WI38 (cell line): ENCODE measurements at regions not wholly inside any gene's neighbourhood (a gene's known extent, or its start where the extent isn't known, plus 50 kb on each side); places are given as distances from the start of the nearest gene placed in this dataset.

Experiments
- H3K4me3 ChIP-seq: 2 replicates; pipeline ENCODE4 v1.5.1; 2011; ENCODE audit warnings: low read depth, mild to moderate bottlenecking, control low read depth, low read length
- TF ChIP-seq, protein P1 (sequence below): IDR thresholded peaks from 2 replicates; pipeline ENCODE4 v1.5.1; 2012; ENCODE audit warnings: low read depth, mild to moderate bottlenecking, control low read depth, low read length

DNA sequence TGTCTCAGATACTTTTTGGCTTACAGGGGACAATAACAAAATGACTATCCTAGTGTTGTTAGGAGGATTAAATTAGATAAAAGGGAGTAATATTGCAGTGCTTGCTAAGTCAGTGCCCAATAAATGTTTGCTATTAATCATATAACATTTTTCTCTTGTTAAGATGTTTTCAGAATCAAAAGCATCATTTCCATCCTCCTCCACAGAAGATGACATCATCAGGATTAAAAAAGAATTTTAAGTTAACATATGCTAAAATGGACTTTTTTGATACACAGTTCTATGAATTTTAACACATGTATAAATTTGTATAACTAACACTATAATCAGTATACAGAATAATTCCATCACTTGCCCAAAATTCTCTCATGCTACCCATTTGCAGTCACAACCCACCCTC lies 492.6 kb downstream of the GRIN2A start:
- TF ChIP-seq, protein P1, sequence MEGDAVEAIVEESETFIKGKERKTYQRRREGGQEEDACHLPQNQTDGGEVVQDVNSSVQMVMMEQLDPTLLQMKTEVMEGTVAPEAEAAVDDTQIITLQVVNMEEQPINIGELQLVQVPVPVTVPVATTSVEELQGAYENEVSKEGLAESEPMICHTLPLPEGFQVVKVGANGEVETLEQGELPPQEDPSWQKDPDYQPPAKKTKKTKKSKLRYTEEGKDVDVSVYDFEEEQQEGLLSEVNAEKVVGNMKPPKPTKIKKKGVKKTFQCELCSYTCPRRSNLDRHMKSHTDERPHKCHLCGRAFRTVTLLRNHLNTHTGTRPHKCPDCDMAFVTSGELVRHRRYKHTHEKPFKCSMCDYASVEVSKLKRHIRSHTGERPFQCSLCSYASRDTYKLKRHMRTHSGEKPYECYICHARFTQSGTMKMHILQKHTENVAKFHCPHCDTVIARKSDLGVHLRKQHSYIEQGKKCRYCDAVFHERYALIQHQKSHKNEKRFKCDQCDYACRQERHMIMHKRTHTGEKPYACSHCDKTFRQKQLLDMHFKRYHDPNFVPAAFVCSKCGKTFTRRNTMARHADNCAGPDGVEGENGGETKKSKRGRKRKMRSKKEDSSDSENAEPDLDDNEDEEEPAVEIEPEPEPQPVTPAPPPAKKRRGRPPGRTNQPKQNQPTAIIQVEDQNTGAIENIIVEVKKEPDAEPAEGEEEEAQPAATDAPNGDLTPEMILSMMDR: no peak
- H3K4me3 ChIP-seq: no peak overlapping the region

DNA sequence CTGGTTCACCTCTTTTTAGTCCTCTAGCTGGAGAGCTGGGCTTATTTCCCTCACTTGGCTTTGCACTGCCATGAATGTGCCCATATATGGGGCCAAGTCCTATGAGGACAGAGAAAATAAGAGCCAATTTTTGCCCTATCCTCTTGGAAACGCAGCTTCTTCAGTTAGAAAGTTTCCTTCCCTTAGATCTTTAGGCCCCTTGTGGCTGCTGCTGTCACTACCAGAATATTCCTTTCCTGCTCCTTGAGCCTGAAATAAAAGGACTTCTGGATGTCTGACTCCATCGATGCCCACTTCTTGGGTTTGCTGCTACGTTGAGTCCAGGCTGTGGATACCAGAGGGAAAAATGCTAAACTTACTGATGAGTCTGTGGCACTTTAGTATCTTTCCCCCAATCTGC lies 487.1 kb downstream of the GRIN2A start:
- TF ChIP-seq, protein P1: no peak

More for the DNA sequence above, 487.1 kb downstream of the GRIN2A start:
- no peak overlapping the region for H3K4me3 ChIP-seq
